ENCODE measurements at regions not wholly inside any gene's neighbourhood (a gene's known extent, or its start where the extent isn't known, plus 50 kb on each side); places are given as distances from the start of the nearest gene placed in this dataset.
"Not testable (repeated sequence)": the region's sequence is repeated elsewhere in the genome, so short reads cannot be mapped to it uniquely, and the experiment has no call there.

DNA sequence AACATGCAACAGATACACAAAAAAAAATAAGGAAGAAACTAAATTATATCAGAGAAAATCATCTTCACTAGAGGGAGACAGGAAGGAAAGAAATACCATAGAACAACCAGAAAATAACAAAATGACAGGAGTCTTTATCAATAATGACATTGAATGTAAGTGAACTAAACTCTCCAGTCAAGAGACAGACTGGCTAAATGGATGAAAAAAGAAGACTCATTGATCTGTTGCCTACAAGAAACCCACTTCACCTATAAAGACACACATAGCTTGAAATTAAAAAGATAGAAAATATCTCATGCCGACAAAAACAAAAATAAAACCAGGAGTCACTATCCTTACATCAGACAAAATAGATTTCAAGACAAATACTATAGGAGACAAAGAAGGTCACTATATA is 593.1 kb upstream of the USP24 start:
- Mint-ChIP-seq H3K27ac (no peak overlapping the region), H3K36me3 (ENCODE audit: low read depth) (no peaks in the 10 kb centered on the region), H3K9me3 (peaks cover 6% of the 10 kb centered on the region)

DNA sequence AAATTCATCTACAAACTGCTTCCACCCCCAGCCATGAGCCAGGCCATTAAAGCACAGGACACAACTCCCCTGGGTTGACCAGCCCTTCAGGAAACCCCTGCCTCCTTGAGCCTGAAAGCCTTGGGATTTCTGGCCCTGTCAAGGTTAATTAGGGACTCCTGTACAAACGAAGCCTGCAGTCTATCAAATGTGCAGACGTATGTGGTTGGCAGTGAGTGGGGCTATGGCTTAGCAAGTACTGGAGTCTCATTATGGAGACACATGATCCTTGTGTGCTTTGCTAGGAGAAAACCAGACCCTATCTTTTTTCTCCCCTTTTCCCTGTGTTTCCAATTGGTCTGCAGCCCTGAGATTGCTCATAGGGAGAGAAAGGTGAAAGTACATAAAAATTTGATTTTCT is 588.3 kb upstream of the USP24 start:
- H3K9me3 Mint-ChIP-seq = peaks cover 13% of the 10 kb centered on the region
- no peaks in the 10 kb centered on the region for H3K36me3 Mint-ChIP-seq (ENCODE audit: low read depth)
- H3K4me3 Mint-ChIP-seq = no peak overlapping the region
- no peaks in the 10 kb centered on the region for H3K27me3 Mint-ChIP-seq (ENCODE audit: low read depth)
- no peaks in the 10 kb centered on the region for H3K4me1 Mint-ChIP-seq (ENCODE audit: low read depth)
- H3K27ac Mint-ChIP-seq = no peak overlapping the region

More for the DNA sequence above, 593.1 kb upstream of the USP24 start:
- no peaks in the 10 kb centered on the region for H3K27me3 Mint-ChIP-seq (ENCODE audit: low read depth)
- no peaks in the 10 kb centered on the region for H3K4me1 Mint-ChIP-seq (ENCODE audit: low read depth)
- H3K4me3 Mint-ChIP-seq = no peak overlapping the region

DNA sequence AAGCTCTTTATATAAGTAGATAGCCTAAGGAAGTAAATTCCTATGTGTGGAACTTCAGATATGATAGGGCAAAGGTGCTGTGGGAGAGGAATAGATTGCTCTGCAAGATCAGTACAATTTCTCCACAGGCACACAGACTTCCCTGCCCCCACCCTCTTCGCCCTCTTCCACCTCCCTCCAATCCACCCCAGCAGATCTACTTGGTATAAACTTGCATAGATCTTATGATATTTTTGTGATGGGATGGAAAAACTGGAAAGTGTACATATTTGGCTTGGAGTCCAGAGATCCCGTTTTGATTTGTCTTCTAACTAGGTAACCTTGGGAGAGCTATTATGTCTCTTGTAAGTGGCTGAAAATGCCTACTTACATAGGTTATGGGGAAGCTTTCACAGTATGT is 586.3 kb upstream of the USP24 start:
- Mint-ChIP-seq H3K36me3 (ENCODE audit: low read depth) (no peaks in the 10 kb centered on the region), H3K4me3 (no peak overlapping the region), H3K4me1 (ENCODE audit: low read depth) (no peaks in the 10 kb centered on the region), H3K27ac (no peak overlapping the region), H3K9me3 (peaks cover 8% of the 10 kb centered on the region), H3K27me3 (ENCODE audit: low read depth) (no peaks in the 10 kb centered on the region)

DNA sequence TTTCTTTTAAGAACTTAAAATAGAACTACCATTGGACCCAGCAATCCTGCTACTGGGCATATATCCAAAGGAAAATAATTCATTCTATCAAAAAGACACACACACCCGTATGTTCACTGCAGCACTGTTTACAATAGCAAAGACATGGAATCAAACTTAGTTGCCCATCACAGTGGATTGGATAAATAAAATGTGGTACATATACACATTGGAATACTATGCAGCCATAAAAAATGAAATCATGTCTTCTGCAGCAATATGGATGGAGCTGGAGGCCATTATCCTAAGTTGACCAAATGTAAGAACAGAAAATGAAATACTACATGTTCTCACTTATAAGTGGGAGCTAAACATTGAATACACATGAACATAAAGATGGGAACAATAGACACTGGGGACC is 585.3 kb upstream of the USP24 start:
- no peaks in the 10 kb centered on the region for H3K36me3 Mint-ChIP-seq (ENCODE audit: low read depth)
- H3K27ac Mint-ChIP-seq = no peak overlapping the region
- peaks cover 8% of the 10 kb centered on the region for H3K9me3 Mint-ChIP-seq
- H3K27me3 Mint-ChIP-seq (ENCODE audit: low read depth) = no peaks in the 10 kb centered on the region
- H3K4me3 Mint-ChIP-seq = no peak overlapping the region
- no peaks in the 10 kb centered on the region for H3K4me1 Mint-ChIP-seq (ENCODE audit: low read depth)

DNA sequence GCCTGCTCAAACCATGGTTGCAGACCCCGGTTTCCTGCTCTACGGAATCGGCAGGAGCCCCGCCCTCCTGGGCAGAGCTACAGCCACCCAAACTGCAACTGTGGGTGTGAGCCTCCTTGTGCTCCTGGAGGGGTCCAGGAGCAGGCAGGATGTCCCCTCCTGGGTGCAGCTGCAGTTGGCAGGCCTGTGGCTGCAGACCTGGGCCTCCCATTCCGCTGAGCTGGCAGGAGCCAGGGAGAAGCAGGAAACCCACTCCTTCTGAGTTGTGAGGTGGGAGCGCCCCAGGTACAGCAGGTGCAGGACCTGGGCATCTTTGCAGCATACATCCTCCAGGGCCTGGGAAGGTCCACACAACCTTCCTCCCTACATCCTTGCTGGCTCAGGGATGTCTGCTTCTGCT is 578.7 kb upstream of the USP24 start:
- Mint-ChIP-seq H3K9me3 (peaks cover 5% of the 10 kb centered on the region), H3K27ac (no peak overlapping the region), H3K27me3 (ENCODE audit: low read depth) (no peaks in the 10 kb centered on the region), H3K36me3 (ENCODE audit: low read depth) (no peaks in the 10 kb centered on the region), H3K4me3 (no peak overlapping the region), H3K4me1 (ENCODE audit: low read depth) (no peaks in the 10 kb centered on the region)

DNA sequence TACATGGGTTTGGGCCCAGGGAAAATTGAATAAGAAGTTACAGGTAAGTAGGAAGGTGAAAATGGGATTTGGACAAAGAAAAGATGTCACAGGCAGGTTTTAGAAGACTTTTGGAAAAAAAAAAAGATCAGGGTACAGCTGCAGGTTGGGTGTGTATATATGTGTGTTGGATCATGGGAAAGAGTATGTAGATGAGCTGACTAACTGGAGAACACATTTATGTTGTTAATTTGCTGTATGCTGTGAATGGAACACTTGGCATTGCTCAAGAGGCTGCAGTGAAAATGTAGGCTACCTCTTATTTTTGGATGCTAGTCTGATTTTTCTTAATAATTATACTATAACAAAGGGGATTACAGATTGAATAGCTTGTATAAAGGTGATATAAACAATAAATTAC is 577.7 kb upstream of the USP24 start:
- Mint-ChIP-seq H3K36me3 (ENCODE audit: low read depth) (no peaks in the 10 kb centered on the region), H3K27me3 (ENCODE audit: low read depth) (no peaks in the 10 kb centered on the region), H3K9me3 (peaks cover 5% of the 10 kb centered on the region), H3K27ac (no peak overlapping the region), H3K4me3 (no peak overlapping the region), H3K4me1 (ENCODE audit: low read depth) (no peaks in the 10 kb centered on the region)

DNA sequence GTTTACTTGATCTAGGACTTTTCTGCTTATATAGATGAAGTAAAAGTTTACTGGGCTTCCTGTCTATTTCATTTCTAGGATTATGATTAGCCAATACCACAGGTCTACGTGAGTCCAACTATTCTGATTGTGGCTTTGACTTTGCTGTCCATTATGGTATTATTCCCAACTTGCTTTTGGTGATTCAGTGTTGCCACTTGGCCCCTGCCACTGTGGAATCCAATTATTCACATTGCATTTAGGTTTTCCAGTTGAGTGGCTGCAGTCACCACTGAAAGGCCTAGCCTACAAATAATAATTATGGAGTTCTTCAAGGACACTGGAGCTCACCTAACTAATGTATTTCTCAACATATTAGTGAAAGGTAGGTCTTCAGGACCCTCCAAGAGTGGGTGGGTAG is 574.3 kb upstream of the USP24 start:
- Mint-ChIP-seq H3K9me3 (no peaks in the 10 kb centered on the region), H3K27ac (no peak overlapping the region), H3K4me3 (no peak overlapping the region), H3K36me3 (ENCODE audit: low read depth) (no peaks in the 10 kb centered on the region), H3K27me3 (ENCODE audit: low read depth) (no peaks in the 10 kb centered on the region), H3K4me1 (ENCODE audit: low read depth) (no peaks in the 10 kb centered on the region)

DNA sequence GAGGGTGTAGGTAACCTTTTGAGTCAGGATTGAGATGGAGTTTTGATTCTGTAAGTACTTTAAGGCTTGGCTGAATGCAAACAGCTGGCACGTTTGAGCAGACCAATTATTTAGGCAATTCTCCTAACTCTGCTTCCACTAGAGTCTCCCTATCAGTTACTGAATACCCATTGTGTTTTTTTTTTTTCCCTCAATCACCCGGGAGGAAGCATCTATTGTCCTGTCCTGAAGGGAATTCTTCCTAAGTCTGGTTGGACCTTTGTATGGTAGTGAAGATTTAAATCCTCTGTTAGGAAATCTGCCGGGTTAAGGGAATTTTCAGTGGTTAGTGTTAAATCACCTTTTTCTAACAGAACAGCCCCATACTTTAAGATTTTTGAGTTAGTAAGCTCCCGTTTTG is 571.2 kb upstream of the USP24 start:
- H3K27me3 Mint-ChIP-seq (ENCODE audit: low read depth) = no peaks in the 10 kb centered on the region
- H3K36me3 Mint-ChIP-seq (ENCODE audit: low read depth) = no peaks in the 10 kb centered on the region
- H3K4me1 Mint-ChIP-seq (ENCODE audit: low read depth) = no peaks in the 10 kb centered on the region
- H3K27ac Mint-ChIP-seq = no peak overlapping the region
- no peaks in the 10 kb centered on the region for H3K9me3 Mint-ChIP-seq
- H3K4me3 Mint-ChIP-seq = no peak overlapping the region

DNA sequence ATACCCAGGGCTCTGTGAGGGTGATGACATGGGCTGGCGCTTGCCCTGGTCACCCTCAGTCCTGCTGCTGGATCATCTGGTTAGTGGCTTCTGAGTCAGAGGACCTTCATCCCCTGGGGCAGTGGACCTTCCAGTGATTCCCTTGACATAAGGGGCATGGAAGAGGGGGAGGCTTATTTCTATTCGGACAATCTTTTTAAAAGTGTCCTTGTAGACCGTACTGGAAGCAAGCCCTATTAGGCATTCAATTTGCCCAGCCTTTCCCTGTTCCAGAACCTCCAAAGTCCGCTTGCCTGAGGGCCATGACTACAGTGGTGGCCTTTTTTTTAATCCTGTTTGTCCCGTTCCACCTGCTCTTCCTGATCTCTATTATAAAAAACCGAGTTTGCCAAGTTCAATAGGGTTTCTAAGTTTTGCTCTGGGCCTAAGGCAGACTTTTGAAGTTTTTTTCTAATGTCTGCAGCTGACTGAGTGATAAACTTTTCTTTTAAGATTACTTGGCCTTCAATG is 569.8 kb upstream of the USP24 start:
- H3K27ac Mint-ChIP-seq; H3K9me3 Mint-ChIP-seq; H3K27me3 Mint-ChIP-seq (ENCODE audit: low read depth); H3K4me3 Mint-ChIP-seq; H3K4me1 Mint-ChIP-seq (ENCODE audit: low read depth); H3K36me3 Mint-ChIP-seq (ENCODE audit: low read depth): not testable (repeated sequence)

DNA sequence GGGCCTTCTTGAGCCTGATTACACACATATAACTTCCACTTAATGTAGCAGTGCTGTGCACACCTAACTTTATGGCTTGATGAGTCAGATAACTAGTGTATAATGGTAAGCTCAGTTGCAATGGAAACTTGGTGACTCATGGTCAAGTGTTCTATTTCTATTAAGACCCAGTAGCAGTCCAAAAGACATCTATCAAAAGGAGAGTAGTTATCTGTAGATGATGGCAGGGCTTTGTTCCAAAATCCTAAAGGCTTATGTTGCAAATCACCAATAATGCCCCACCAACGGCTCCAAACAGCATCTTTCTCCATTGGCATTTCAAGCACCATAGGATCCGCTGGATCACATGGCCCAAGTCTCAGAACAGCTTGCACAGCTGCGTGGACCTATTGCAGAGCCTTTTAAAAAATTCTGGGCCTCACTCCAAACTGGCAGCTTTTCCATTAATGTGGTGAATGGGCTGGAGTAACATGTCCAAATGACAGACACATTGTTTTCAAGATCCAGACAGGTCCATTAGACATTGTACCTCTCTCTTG is 566.8 kb upstream of the USP24 start:
- no peaks in the 10 kb centered on the region for H3K27me3 Mint-ChIP-seq (ENCODE audit: low read depth)
- H3K4me3 Mint-ChIP-seq = no peak overlapping the region
- H3K27ac Mint-ChIP-seq = no peak overlapping the region
- H3K4me1 Mint-ChIP-seq (ENCODE audit: low read depth) = no peaks in the 10 kb centered on the region
- H3K36me3 Mint-ChIP-seq (ENCODE audit: low read depth) = no peaks in the 10 kb centered on the region
- no peaks in the 10 kb centered on the region for H3K9me3 Mint-ChIP-seq

DNA sequence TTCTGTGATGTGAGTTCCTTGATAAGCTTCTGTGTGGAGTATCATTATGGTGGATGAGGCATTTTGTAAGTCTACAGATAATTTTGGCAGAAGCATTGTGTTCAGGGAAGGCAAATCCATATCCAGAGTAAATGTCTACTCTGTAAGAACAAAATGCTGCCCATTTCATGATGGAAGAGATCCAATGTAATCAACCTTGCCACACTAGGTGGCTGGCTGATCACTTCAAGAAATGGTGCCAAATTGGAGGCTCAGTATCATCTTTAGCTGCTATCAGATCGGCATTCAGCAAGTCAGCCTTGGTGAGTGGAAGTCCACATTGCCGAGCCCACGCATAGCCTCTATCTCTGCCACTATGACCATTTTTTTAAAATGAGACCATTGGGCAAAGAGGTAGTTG is 565.8 kb upstream of the USP24 start:
- no peaks in the 10 kb centered on the region for H3K9me3 Mint-ChIP-seq
- no peak overlapping the region for H3K27ac Mint-ChIP-seq
- no peaks in the 10 kb centered on the region for H3K36me3 Mint-ChIP-seq (ENCODE audit: low read depth)
- no peaks in the 10 kb centered on the region for H3K27me3 Mint-ChIP-seq (ENCODE audit: low read depth)
- no peak overlapping the region for H3K4me3 Mint-ChIP-seq
- no peaks in the 10 kb centered on the region for H3K4me1 Mint-ChIP-seq (ENCODE audit: low read depth)

DNA sequence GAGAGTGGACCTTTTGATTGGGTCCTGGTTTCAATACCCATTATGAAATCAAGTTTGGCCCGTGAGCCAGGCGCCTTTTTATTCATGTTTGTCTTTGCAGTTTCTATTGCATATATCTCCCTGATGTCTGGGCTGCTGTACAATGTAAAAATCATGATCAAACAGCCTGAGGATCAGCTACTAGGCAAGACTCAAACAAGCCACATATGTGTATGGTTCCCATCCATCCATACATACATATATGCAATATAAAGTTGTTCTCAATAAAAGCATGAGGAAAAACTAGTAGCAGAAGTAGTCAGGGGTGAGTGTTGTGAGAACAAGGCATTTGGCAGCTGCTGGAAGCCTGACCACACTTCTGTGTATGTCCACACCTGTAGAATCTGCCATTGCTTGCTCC is 562.4 kb upstream of the USP24 start:
- H3K4me3 Mint-ChIP-seq = no peak overlapping the region
- no peaks in the 10 kb centered on the region for H3K4me1 Mint-ChIP-seq (ENCODE audit: low read depth)

DNA sequence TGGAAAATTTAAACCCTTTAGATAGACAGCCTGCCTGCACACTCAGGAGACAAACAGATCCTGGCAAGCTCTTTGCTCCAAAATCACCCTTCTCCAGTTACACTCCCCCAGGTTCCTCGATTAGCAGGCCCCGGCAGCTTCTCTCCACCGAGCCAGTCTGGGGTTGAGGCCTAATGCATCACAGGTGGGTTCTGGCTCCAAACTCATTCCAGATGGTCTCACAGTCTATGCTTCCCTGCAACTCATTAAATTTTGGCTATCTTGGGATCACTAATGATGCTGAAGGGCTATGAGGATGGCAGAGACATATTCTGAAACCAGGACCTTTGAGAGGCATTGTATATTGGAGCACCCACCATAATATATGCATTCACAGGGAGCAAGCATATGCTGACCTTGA is 559.8 kb upstream of the USP24 start:
- no peak overlapping the region for H3K4me3 Mint-ChIP-seq
- no peak overlapping the region for H3K27ac Mint-ChIP-seq
- H3K9me3 Mint-ChIP-seq = no peaks in the 10 kb centered on the region
- no peaks in the 10 kb centered on the region for H3K36me3 Mint-ChIP-seq (ENCODE audit: low read depth)
- H3K27me3 Mint-ChIP-seq (ENCODE audit: low read depth) = no peaks in the 10 kb centered on the region
- H3K4me1 Mint-ChIP-seq (ENCODE audit: low read depth) = no peaks in the 10 kb centered on the region

More for the DNA sequence above, 562.4 kb upstream of the USP24 start:
- no peaks in the 10 kb centered on the region for H3K9me3 Mint-ChIP-seq
- no peak overlapping the region for H3K27ac Mint-ChIP-seq
- H3K27me3 Mint-ChIP-seq (ENCODE audit: low read depth) = no peaks in the 10 kb centered on the region
- H3K36me3 Mint-ChIP-seq (ENCODE audit: low read depth) = no peaks in the 10 kb centered on the region

DNA sequence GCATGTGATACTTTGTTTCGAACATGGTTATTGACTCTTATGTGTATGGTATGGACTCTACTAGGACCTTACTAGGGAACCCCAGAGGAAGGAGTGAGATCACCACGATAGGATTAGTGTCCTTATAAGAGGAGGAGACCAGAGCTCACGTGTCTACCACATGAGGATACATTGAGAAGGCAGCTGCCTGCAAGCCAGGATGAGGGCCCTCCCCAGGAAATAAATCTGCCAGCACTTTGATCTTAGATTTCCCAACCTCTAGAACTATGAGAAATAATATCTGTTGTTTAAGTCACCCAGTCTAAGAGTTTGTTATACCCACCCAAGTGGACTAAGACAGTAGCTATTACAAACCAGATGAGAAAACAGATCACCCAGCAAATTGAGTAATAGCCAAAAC is 559.3 kb upstream of the USP24 start:
- Mint-ChIP-seq H3K4me1 (ENCODE audit: low read depth) (no peaks in the 10 kb centered on the region), H3K27me3 (ENCODE audit: low read depth) (no peaks in the 10 kb centered on the region), H3K4me3 (no peak overlapping the region), H3K9me3 (no peaks in the 10 kb centered on the region), H3K27ac (no peak overlapping the region), H3K36me3 (ENCODE audit: low read depth) (no peaks in the 10 kb centered on the region)

DNA sequence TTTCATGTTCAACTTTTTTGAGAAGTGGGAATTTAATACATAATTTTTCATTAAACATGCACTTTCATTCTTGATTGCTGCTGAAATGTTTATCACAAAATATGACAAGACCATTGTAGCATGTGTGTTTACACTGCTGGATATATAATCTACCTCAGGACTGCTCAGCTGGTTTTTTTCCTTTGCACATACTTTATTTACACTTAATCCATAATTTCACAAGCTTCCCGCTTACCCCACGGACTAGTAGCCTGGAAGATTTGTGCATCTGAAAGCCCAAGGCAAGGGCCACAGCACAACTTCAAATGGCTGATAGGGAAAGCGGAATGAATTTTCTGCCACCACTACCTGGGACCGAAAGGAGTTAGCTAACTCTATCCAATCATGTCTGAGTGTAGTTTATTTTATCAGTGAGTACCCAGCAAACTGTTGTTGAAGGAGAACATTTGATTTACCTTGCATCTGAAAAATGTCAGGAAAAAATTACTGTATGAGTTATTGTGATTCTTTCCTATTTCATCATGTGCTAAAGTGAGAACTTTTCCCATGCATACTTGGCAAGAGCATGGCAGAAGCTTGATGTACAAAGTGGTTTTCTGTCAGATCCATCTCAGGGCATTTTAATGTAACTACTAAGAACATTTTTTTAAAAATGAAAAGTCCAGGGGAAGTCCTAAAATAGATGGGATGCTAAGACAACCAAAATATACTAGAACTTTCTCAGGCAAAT is 558.2 kb upstream of the USP24 start:
- Mint-ChIP-seq H3K4me1 (ENCODE audit: low read depth) (no peaks in the 10 kb centered on the region), H3K9me3 (no peaks in the 10 kb centered on the region), H3K27ac (no peak overlapping the region), H3K4me3 (no peak overlapping the region), H3K36me3 (ENCODE audit: low read depth) (no peaks in the 10 kb centered on the region), H3K27me3 (ENCODE audit: low read depth) (no peaks in the 10 kb centered on the region)

Data from T-helper 1 cell treated with Interleukin-12 subunit alpha and Interleukin-12 subunit beta and Interleukin-4 antibody, amounts not matched to agents 30 μg/mL and 1 μg/mL, for 36 hours (primary cell).